ENCODE measurements at regions not wholly inside any gene's neighbourhood (a gene's known extent, or its start where the extent isn't known, plus 50 kb on each side); places are given as distances from the start of the nearest gene placed in this dataset.
"Not testable (repeated sequence)": the region's sequence is repeated elsewhere in the genome, so short reads cannot be mapped to it uniquely, and the experiment has no call there.

DNA sequence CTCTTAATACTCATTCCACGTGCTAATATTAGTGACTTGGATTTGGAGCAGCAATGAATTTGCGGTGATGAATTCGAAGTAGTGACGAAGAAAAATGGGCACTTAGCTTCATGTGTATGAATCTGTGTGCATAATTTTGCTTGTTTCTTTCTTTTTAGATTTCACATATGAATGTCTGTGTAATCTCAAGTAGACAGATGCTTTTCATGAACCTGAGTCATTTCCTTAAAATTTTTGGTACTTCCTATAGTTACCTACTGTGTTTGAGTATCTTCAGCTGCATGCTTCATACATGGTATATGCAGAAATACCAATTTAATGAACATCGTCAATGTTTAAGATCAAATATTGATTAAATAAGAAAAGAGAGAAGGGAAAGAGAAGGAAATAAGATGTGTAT lies 540.2 kb downstream of the RAB38 start:
- no peak for DNase-seq (ENCODE audit: low spot score)

DNA sequence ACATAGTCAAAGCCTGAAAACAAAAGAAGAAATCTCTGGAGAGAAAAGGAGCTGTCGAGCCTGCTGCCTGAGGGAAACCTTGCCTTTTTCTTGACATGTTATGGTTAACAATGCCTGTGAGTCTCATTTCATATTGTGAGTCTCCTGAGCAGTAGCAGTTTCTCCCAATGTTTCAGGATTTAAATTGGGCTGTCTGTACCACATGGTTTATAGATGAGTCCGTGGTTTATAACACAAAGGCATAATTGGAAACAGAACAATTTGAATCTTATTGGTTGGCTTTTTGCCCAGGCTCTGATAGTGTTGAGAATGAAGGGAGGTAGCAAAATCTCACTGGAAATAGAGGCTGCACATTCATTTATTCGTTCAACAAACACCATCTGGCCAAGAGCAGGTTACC lies 540.9 kb downstream of the RAB38 start:
- no peak for DNase-seq (ENCODE audit: low spot score)

DNA sequence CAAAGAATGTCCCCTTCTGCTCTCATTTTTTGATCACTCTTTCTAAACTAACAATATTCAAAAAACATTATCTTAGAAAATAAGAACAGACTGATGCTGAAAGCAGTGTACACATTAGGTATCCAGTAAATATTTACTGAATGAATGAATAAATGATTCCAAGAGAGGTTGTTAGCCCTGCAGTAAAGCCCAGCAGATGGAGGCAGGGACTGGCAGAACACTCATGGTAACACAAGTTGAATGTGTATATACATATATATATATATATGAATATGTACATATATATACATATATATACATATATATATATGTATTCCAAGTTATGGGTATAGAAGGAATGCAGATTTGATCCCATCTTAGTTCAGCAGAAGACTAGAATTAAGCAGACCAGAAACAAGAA lies 546.3 kb downstream of the RAB38 start:
- DNase-seq (ENCODE audit: low spot score) = no peak

DNA sequence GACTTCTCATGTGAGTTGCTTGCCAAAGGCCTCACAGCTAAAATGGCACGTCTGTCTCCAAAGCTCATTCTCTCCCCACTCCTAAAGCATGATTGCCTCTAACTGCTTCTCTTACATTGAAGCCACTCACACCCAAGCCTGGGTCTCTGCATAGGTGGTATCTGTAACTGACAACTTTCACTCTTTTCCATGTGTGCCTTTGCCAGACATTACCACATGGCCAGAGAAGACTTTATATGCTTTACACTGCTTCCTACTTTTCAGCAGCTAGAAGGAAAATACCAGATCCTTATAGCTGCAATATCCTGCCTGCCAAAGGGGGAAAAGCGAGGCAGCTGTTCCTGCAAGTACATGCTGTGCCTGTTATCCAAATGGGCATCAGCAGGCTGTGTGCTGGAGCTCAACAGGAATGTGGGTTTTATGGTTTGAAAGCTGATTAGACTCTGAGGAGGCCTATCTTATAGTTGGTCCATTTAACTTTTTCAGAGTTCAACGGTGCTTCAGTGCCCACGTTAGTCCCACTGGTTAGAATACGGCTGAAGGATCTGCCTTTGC lies 547.1 kb downstream of the RAB38 start:
- DNase-seq (ENCODE audit: low spot score) = no peak

DNA sequence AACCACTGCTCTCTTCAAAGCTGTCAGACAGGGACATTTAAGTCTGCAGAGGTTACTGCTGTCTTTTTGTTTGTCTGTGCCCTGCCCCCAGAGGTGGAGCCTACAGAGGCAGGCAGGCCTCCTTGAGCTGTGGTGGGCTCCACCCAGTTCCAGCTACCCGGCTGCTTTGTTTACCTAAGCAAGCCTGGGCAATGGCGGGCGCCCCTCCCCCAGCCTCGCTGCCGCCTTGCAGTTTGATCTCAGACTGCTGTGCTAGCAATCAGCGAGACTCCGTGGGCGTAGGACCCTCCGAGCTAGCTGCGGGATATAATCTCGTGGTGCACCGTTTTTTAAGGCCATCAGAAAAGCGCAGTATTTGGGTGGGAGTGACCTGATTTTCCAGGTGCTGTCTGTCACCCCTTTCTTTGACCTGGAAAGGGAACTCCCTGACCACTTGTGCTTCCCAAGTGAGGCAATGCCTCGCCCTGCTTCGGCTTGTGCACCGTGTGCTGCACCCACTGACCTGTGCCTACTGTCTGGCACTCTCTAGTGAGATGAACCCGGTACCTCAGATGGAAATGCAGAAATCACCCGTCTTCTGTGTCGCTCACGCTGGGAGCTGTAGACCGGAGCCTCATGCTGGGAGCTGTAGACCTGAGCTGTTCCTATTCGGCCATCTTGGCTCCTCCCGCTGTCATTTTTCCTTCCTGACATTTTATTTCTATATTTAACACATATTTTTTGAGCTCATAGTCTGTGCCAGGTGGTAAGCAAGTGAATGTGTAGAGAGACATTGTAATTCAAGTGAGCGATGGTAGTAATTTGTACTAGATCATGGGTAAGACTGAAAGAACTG lies 551.5 kb downstream of the RAB38 start:
- not testable (repeated sequence) for DNase-seq (ENCODE audit: low spot score)

DNA sequence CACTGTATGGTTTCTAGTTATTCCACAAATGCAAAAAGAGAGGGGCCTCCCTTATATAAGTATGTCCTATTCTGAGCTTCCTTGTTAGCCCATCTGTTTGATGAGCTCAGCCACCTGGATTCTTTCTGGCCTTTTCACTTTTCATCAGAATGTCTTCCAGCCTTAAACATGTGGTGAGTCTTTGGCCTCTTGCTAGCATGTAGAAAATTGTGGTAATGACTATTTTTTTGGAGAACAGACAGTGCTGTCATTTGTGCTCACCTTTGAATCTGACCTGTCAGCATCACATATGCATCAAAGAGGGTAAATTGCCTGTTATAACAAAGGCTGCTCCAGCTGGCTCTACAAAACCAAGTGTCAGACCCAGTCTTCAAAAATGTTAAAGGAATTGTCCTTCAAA lies 558.7 kb downstream of the RAB38 start:
- no peak for DNase-seq (ENCODE audit: low spot score)

DNA sequence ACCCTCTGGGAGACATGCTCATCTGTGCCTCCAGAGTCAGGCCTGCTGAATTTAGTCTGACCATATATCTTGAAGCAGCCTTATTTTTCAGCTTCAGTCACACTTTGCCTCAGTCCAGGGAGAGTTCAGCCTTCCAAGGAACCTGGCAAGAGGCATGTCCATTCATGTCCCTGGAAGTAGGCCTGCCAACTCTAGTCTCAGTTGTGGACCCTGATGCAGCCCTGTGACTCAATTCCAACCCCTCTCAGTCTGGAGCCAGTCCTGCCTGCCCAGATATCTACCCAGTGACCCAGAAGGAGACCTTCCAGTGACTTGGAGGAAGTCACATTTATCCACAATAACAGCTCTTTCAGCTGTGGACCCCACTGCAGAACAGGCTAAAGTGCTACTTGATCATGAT lies 566.6 kb downstream of the TMEM135 start:
- DNase-seq (ENCODE audit: low spot score) = no peak

DNA sequence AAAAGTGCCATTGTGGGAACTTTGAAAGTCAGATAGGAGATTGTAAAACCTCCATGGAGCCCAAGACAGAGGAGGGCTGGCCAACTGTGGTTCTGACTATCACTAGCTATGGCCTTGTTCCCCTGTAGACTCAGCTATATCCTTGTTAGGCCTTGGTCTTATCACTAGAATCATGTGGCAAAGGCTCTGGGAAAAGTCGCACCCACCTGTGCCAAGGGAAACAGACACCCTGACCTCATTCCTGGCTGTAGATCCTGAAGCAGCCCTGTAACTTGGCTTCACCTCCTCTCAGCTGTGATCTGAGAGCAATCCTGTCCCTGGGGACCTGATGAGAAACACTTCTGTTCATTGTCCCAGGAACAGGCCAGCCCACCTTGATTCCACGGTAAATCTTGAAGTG lies 566.2 kb downstream of the TMEM135 start:
- no peak for DNase-seq (ENCODE audit: low spot score)

DNA sequence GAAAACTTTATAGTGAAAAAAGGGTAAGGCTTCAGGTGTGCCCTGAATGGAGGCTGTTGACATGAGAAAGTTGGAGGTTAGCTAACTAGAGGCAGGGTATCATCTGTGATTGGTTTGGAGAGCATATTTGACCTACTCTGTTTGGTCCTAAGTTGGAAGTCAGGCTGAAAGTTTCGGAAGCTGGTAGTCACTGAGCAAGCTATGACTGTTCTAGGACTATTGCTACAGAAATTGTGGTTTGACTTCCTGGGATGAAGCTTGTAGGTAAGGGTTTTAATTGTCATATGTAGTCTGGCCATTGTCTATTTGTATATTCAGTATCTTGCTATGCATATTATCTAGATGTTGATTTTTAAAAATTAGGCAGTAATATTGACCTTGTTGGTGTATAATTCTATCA lies 565.0 kb downstream of the TMEM135 start:
- DNase-seq (ENCODE audit: low spot score) = no peak

DNA sequence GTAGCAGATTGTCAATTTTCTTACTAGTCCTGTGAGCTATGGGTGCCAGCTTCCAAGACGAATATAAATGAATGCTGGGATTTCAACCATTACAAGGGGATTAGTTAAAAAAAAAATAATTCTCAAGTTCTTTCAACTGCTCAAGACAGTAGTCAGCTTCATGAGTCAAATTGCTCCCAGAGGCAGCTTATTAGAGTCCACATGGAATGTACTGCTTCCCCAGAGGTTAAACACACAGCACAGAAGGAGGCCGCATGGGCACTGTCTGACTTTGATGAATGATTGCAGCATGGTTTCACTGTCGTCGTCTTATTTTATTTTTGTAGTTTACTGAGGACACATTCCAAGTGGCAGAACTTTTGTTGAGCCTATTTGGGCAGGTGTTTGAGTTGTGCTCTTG lies 563.2 kb downstream of the TMEM135 start:
- no peak for DNase-seq (ENCODE audit: low spot score)

DNA sequence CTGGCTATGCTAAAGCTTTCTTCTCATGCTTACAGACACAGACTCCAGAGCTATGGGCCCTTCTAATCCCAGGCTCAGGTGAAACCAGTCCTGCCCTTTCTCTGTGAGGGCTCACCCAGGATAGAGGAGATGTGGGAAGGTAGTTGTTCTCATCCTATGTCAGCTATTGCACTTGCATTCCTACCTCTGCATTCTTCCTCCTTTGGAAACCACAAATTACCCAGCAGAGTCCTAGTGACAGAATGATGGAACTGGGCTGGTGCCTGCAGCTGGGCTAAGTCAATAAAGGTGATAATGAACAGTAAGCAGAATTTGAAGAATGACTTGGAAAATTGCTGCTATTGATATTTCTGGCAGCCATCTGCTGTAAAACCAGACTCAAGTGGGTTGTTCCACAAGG lies 560.0 kb downstream of the TMEM135 start:
- no peak for DNase-seq (ENCODE audit: low spot score)

DNA sequence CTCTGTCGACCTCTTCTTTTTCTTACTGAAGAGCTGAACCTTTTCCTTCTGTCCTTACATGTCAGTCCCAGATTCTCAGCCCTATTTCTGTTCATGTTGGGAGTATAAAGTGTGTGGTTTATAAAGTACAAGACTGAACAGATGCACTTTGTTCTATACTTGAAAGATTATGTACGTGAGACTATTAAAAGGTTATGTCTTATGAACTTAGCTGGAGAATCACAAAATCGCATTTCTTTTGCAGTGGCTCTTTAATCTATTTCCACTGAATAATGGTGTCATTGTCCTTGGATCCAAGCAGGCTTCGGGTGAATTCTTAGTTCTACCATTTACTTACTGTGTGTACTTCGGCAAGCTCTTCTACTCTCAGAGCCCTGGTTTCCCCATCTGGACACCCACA lies 558.4 kb downstream of the TMEM135 start:
- DNase-seq (ENCODE audit: low spot score) = no peak

DNA sequence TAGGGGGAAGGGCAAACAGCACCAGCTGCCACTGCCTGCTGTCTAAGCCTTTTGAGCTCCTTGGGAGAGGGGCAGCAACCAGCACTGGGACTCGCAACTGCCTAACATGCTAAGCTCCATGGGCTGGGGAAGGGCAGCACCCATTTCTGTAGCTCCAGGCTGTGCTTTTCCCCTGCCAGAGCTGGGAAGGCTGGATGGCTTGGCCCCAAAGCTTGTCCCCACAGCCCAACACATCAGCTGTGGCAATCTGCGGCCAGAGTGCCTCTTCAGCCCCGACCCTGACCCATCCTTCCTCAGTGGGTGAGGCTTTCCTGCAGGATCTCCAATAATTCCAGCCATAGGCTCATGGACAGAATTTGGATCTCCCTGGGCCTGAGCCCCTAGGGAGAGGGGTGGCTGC lies 551.3 kb downstream of the TMEM135 start:
- DNase-seq (ENCODE audit: low spot score) = no peak

DNA sequence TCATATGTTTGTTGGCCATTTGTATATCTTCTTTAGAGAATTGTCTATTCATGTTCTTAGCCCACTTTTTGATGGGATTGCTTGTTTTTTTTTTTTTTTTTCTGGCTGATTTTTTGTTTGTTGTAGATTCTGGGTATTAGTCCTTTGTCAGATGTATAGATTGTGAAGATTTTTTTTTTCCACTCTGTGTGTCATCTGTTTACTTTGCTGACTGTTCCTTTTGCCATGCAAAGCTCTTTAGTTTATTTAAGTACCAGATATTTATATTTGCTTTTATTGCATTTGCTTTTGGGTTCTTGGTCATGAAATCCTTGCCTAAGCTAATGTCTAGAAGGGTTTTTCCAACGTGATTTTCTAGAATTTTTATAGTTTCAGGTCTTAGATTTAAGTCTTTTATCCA lies 547.9 kb downstream of the TMEM135 start:
- DNase-seq (ENCODE audit: low spot score) = not testable (repeated sequence)

DNA sequence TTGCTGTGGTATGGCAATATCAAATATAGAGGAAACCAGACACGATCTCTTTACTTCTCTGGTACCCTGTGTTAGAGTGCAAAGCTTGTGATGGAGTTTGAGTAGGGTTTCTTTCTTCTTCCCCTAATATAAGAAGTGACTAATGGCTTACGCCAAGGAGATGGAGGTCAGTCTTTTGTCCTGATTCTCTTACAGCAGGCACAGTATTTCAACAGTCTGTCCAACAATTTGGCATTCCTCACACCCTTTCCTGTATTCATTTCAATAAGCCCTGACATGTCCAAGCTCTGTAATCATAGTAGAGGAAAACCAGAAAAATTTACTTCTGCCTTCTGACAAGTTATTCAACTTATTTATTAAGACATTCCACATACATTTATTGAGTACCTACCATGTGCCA lies 546.2 kb downstream of the TMEM135 start:
- DNase-seq (ENCODE audit: low spot score) = no peak

DNA sequence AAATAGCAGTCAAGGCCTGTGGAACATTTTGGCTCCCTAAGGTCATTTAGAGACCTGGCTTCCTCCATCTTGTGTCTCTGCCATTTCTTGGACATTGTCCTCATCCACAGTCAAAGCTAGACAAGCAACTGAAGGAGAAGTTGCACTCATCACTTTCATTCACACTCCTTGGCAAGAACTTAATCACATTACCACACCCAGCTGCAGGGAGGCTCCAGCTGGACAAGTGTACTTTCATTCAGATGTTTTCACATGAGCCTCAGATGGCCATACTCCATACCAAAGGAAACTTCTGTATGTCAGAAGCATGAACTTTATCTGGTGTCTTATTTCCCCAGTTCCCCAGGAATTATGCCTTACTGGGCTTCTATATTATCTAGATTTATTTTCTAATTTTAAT lies 537.4 kb downstream of the TMEM135 start:
- DNase-seq (ENCODE audit: low spot score) = no peak

DNA sequence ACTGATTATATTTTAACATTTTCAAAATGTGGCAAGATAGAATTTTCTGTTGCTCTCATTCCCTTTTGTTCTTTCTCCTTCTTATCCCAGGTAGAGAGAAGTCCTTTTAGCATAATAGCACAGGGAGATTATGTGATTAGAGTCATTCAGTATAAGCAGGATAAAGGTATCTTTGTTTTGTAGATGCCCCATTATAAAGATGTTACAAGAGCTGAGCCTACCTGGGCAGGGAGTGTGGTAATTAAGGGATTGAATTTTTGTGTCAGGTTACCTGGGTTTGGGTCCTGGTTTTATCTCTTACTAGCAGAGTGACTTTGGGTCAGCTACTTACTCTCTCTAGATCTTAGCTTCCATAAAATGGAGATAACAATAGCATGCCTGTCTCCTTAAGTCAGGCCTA lies 536.5 kb downstream of the TMEM135 start:
- no peak for DNase-seq (ENCODE audit: low spot score)

DNA sequence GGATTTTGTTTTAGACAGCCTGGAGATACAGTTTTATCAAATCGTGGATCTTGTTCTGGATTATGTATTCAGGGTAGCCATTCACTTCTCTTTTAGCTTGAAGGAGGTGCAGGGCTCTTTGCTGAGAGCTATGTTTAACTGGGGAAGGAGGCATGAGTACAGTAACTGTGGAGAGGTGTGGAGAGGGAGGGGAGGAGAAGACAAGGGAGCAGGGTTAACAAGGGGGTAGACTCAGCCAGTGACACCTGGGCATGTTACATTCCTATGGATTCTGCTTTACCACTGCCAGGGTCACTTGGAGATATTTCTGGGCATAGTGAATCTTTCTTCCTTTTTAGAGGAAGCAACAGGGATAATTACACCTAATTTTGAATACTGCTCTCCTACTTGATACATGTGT lies 536.0 kb downstream of the TMEM135 start:
- no peak for DNase-seq (ENCODE audit: low spot score)

DNA sequence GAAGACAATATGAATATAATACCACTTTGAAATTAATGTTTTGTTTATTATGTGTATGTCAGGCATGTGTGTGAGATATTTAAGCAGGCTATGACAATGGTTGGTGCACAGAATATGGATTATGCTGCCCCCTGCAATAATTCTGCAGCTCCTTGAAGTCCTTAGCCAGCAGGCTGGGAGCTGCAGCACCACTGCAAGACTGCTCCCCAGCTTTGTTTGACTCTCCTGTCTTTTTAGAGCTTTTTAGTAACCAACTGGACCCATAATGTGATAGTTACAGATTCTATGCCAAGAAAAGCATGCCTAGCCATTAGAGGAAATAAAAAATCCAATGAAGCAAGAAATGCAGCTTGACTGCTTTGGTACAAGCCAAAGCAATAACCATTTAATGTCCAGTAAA lies 535.1 kb downstream of the TMEM135 start:
- no peak for DNase-seq (ENCODE audit: low spot score)

DNA sequence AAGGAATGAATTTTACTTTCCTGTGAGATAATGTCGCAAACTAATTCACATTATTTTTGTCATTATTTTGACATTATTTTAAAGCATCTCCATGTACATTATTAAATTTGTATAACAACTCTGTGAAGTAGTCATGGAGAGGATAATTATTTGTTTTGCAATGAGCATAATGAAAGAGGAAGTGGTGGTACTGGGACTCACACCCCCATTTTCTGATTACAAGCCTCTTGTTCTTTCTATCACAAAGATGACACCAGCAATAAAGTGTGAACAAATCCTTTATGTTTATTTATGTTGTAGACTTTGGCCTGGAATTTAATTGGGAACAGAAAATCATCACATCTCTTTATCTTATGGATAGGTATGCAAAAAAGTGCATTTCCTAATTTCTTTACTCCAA lies 522.6 kb downstream of the TMEM135 start:
- DNase-seq (ENCODE audit: low spot score) = no peak

DNA sequence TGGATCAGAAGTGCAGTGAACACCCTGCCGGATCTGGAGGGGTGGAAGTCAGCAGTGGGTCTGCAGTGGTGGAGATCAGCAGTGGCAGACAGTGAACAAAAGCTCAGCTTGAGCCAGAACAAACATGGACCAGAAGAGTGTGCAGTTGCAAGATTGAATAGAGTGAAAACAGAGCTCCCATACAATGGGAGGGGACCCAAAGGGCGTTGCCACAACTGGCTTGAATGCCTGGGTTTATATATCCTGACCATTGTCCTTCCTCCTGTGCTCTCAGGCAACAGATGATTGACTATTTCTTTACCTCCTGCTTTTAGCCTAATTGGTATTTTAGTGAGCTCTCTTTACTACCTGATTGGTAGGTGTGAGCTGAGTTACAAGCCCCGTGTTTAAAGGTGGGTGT lies 522.1 kb downstream of the TMEM135 start:
- not testable (repeated sequence) for DNase-seq (ENCODE audit: low spot score)

DNA sequence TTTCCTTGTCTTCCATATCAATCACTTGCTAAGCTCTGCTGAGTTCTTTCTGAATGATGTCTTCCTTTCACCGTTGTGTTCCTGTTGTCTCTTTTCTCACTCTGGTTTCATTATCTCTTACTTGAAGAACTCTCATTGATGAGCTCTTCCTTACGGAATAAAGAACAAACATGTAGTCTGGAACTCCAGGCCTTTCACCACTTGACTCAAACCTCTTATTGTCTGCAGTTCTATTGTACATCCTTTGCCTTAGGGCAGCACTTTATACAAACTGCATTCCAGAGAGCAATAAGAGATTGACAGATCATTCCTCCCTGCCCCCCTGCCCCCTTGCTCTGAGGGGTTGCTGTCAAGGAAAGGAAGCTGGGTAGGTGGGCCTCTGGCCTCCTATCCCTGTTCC lies 517.4 kb downstream of the TMEM135 start:
- no peak for DNase-seq (ENCODE audit: low spot score)

DNA sequence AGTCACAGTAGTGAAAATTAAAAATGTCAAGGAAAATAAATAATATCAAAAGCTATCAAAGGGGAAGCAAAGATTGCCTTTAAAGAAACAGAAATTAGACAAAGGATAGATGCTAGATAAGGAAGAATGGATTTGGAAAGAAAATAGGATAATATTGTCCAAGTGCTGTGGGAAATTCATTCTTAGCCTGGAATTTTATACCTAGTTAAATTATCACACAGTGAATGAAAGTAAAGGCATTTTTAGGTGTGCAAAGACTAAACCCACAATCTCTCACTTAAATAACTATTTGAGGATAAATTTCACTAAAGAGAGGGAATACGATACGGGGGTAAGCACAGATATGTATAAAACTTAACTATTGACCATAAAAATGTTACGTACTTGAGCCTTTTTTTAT lies 511.1 kb downstream of the TMEM135 start:
- no peak for DNase-seq (ENCODE audit: low spot score)

DNA sequence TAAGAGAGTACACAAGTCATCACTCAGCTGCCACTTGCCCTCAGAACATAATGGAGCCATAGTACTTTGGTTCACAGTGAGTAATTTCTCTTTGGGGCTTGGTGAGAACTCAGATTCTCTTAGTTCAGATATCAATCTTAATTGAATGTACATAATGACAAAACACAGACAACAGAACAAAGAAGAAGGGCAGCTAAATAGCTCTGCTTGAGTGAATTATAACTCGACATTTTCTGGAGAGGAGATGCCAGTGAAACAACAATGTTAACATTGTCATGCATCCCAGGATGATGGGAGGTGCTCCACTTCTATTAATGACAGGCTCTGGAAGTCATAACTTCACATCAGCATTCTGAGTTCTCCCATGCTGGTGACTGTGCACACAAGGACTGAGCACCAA lies 508.1 kb downstream of the TMEM135 start:
- no peak for DNase-seq (ENCODE audit: low spot score)
